K562 (cell line): ENCODE measurements at regions not wholly inside any gene's neighbourhood (a gene's known extent, or its start where the extent isn't known, plus 50 kb on each side); places are given as distances from the start of the nearest gene placed in this dataset.

Experiments
- ATAC-seq: fragments of 200-7000 bp; cut with Tn5 transposase; 3 replicates; pipeline ENCODE4 v1.9.1; 2020; ENCODE audit warnings: moderate library complexity
- BruUV-seq: library from RNA; stranded (reverse); fragments of 400-500 nt; replicated peaks from 2 replicates; lab custom pipeline; 2021; lab: Mats Ljungman, UMichigan
- CTCF ChIA-PET: fragments of 300-600 bp; formaldehyde crosslinking; extraction: SDS; loops from one replicate; lab custom pipeline; 2021; ENCODE audit warnings: low intra/inter-chr PET ratio; lab: Yijun Ruan, JAX
- POLR2A ChIA-PET: fragments of 300-600, 350-650 bp; sonication (Branson Sonifier 250); formaldehyde crosslinking; extraction: SDS; loops from one replicate; lab custom pipeline; 2021; ENCODE audit warnings: antibody characterized with exemption, inconsistent platforms; lab: Yijun Ruan, JAX
- DNase-seq, 4 experiments: peaks; one replicate each; pipeline versions ENCODE4 v3.0.0 to v3.0.0-alpha.2; 2011 to 2018; ENCODE audit warnings: low spot score in 3 of 4, mixed read lengths in 3 of 4; ENCODE audit errors: extremely low read depth in 1 of 4
- FAIRE-seq: peaks from 2 replicates; lab custom pipeline; 2011; peaks lifted over from hg19 to GRCh38; lab: Jason Lieb, UNC
- H2AFZ ChIP-seq: 2 replicates; pipeline ENCODE4 v1.6.0; 2011; ENCODE audit warnings: low read depth, low read length, control low read depth, inconsistent platforms
- H3K27ac ChIP-seq: fragments of 200-600 bp; 3 replicates; pipeline ENCODE4 v1.8.0; 2011; ENCODE audit warnings: low read depth, mild to moderate bottlenecking, control low read depth, inconsistent platforms, low read length, moderate library complexity, mixed read lengths; ENCODE audit errors: extremely low read depth
- H3K27me3 ChIP-seq, 2 experiments: fragments of 300-600 bp in 1 of 2; 2 replicates in 1 of 2; 3 replicates in 1 of 2; pipeline versions ENCODE4 v1.6.0 to v1.8.0; 2011; ENCODE audit warnings: inconsistent platforms in 2 of 2, low read length in 2 of 2, mild to moderate bottlenecking in 1 of 2, mixed read lengths in 1 of 2, moderate library complexity in 1 of 2; ENCODE audit not compliant: control insufficient read depth in 2 of 2, insufficient read depth in 2 of 2
- H3K36me3 ChIP-seq: fragments of 300-600 bp; 3 replicates; pipeline ENCODE4 v1.8.0; 2011; ENCODE audit warnings: mild to moderate bottlenecking, low read length, inconsistent platforms; ENCODE audit not compliant: control insufficient read depth, insufficient read depth
- H3K4me1 ChIP-seq, 2 experiments: fragments of 200-600 bp in 1 of 2; replicated peaks in 1 of 2; 2 replicates in 1 of 2; 3 replicates in 1 of 2; pipeline versions ENCODE4 v1.5.1 to v1.8.0; 2011; ENCODE audit warnings: inconsistent platforms in 2 of 2, low read length in 2 of 2, mild to moderate bottlenecking in 1 of 2, mixed read lengths in 1 of 2, moderate library complexity in 1 of 2; ENCODE audit not compliant: control insufficient read depth in 2 of 2, insufficient read depth in 2 of 2
- H3K4me2 ChIP-seq: 2 replicates; pipeline ENCODE4 v1.6.1; 2011; ENCODE audit warnings: low read length, control low read depth, inconsistent platforms, mixed read lengths; ENCODE audit not compliant: insufficient read depth
- H3K4me3 ChIP-seq: fragments of 200-600 bp; sonication (generic), shearing (Covaris generic); 2 replicates; pipeline ENCODE4 v1.5.1; 2016; ENCODE audit warnings: control low read depth, inconsistent platforms
- H3K79me2 ChIP-seq: fragments of 200-600 bp; 3 replicates; pipeline ENCODE4 v1.8.0; 2011; ENCODE audit warnings: low read length, inconsistent platforms; ENCODE audit not compliant: control insufficient read depth, insufficient read depth
- H3K9ac ChIP-seq, 2 experiments: 2 replicates each; pipeline versions ENCODE4 v1.6.0 to v1.6.1; 2011; ENCODE audit warnings: low read depth in 2 of 2, low read length in 2 of 2, control low read depth in 1 of 2, inconsistent platforms in 1 of 2, mild to moderate bottlenecking in 1 of 2, mixed read lengths in 1 of 2; ENCODE audit not compliant: insufficient read depth in 1 of 2
- H3K9me1 ChIP-seq: one replicate; pipeline ENCODE4 v1.6.0; 2011; ENCODE audit warnings: inconsistent platforms, mild to moderate bottlenecking, low read length, moderate library complexity; ENCODE audit not compliant: control insufficient read depth, insufficient read depth
- H3K9me3 ChIP-seq: replicated peaks from 2 replicates; pipeline ENCODE4 v1.5.1; 2011; ENCODE audit warnings: low read depth, low read length, inconsistent platforms; ENCODE audit not compliant: control insufficient read depth, insufficient read depth
- H4K20me1 ChIP-seq: replicated peaks from 2 replicates; pipeline ENCODE4 v1.6.1; 2011; ENCODE audit warnings: low read length, inconsistent platforms, mixed read lengths; ENCODE audit not compliant: control insufficient read depth, insufficient read depth
- BHLHE40 ChIP-seq: IDR thresholded peaks from 2 replicates; pipeline ENCODE4 v1.6.1; 2011; ENCODE audit warnings: low read length, improper control_type of control experiment
- DNMT1 ChIP-seq: fragments of 450-650 bp; IDR thresholded peaks from 2 replicates; pipeline ENCODE4 v1.6.1; 2016; ENCODE audit warnings: antibody characterized with exemption, mild to moderate bottlenecking
- E2F6 ChIP-seq, 2 experiments: IDR thresholded peaks; 2 replicates each; pipeline ENCODE4 v1.6.1; 2011; ENCODE audit warnings: borderline replicate concordance in 1 of 2, control low read depth in 1 of 2, low read depth in 1 of 2, low read length in 1 of 2, mild to moderate bottlenecking in 1 of 2, mixed read lengths in 1 of 2, moderate library complexity in 1 of 2; ENCODE audit not compliant: insufficient read depth in 1 of 2, insufficient read length in 1 of 2, poor library complexity in 1 of 2, severe bottlenecking in 1 of 2; ENCODE audit errors: extremely low read depth in 1 of 2
- EP300 ChIP-seq: IDR thresholded peaks from 2 replicates; pipeline ENCODE4 v1.6.1; 2012; ENCODE audit warnings: low read length, improper control_type of control experiment
- PHF8 ChIP-seq: fragments of 200-600 bp; sonication (generic); IDR thresholded peaks from 2 replicates; pipeline ENCODE4 v1.6.1; 2012; ENCODE audit warnings: mixed run types, mild to moderate bottlenecking, inconsistent platforms, low read length, moderate library complexity, borderline replicate concordance
- RBM25 ChIP-seq: fragments of 200-400 bp; formaldehyde crosslinking; IDR thresholded peaks from 2 replicates; pipeline ENCODE4 v1.6.1; 2018; ENCODE audit warnings: low read length, low read depth, moderate library complexity; ENCODE audit not compliant: severe bottlenecking
- RBM34 ChIP-seq: fragments of 200-400 bp; formaldehyde crosslinking; IDR thresholded peaks from 2 replicates; pipeline ENCODE4 v1.6.1; 2018; ENCODE audit warnings: low read length, borderline replicate concordance; ENCODE audit not compliant: insufficient read depth
- RFX7 ChIP-seq: fragments of 250-450 bp; sonication (Bioruptor Pico); IDR thresholded peaks from 2 replicates; pipeline ENCODE4 v1.5.1; 2021; ENCODE audit warnings: mild to moderate bottlenecking
- SIN3B ChIP-seq: fragments of 450-650 bp; IDR thresholded peaks from 2 replicates; pipeline ENCODE4 v1.6.1; 2017; ENCODE audit warnings: low read depth, mild to moderate bottlenecking, moderate library complexity
- TEAD1 ChIP-seq, 2 experiments: fragments of 450-650 bp in 1 of 2; sonication (generic) in 1 of 2; formaldehyde crosslinking; IDR thresholded peaks; 2 replicates each; pipeline versions ENCODE4 v1.4.0 to v1.8.0; 2020 to 2022; ENCODE audit warnings: mild to moderate bottlenecking in 2 of 2, missing genetic modification reagents in 1 of 2
- XRCC5 ChIP-seq: fragments of 200-400 bp; formaldehyde crosslinking; IDR thresholded peaks from 2 replicates; pipeline ENCODE4 v1.6.1; 2017; ENCODE audit warnings: low read depth, mild to moderate bottlenecking, low read length
- ZNF253 ChIP-seq: fragments of 250-450 bp; sonication (Bioruptor Pico); conservative IDR thresholded peaks from 2 replicates; pipeline ENCODE4 v1.6.1; 2021; ENCODE audit warnings: mild to moderate bottlenecking
- ZNF280A ChIP-seq: fragments of 450-650 bp; IDR thresholded peaks from 2 replicates; pipeline ENCODE4 v1.6.1; 2018; ENCODE audit warnings: mild to moderate bottlenecking, low read depth; ENCODE audit not compliant: partially characterized antibody
- ZNF444 ChIP-seq: fragments of 250-450 bp; sonication (Bioruptor Pico); IDR thresholded peaks from 2 replicates; pipeline ENCODE4 v1.4.0; 2020; ENCODE audit warnings: mild to moderate bottlenecking, moderate library complexity
- WGBS: fragments of 100-300 bp; shearing (Covaris generic); methylation state at CpG from one replicate; pipeline ENCODE4 v1.1.6; 2016; ENCODE audit warnings: low coverage, mixed read lengths; ENCODE audit not compliant: insufficient coverage; ENCODE audit errors: missing lambda C conversion rate; 5-methylcytosine and 5-hydroxymethylcytosine counted together
- in situ Hi-C: fragments of 300-500 bp; cut with MboI; formaldehyde crosslinking; loops from 4 replicates; pipeline ENCODE4 v1.15.0; 2018; ENCODE audit warnings: inconsistent platforms, mixed read lengths
- intact Hi-C: fragments of 100-400 bp; cut with micrococcal nuclease; formaldehyde crosslinking; loops from 2 replicates; pipeline ENCODE4 v1.14.2; 2022

- no peak overlapping the region for H3K9ac ChIP-seq
- no peaks in the 10 kb centered on the region for H3K4me1 ChIP-seq
- WGBS = 0% methylated on average over 2 of the region's 2 CpGs
- ATAC-seq = no peak
- H2AFZ ChIP-seq = no peak overlapping the region
- no peaks in the 10 kb centered on the region for H3K36me3 ChIP-seq
- H3K27ac ChIP-seq = no peak overlapping the region
- no peak for FAIRE-seq
- no peak for DNase-seq
- POLR2A ChIA-PET = no interaction called here
- no peaks in the 10 kb centered on the region for H3K9me1 ChIP-seq
- intact Hi-C loops (no loop called here), in situ Hi-C loops (no loop called here)
- no peaks in the 10 kb centered on the region for H3K79me2 ChIP-seq
- no peak overlapping the region for H3K4me2 ChIP-seq
- H3K27me3 ChIP-seq = no peaks in the 10 kb centered on the region; a peak in 1 of 5 replicates
- CTCF ChIA-PET = no interaction called here
- BruUV-seq = no TSS peak
- H4K20me1 ChIP-seq = no peaks in the 10 kb centered on the region
- H3K4me3 ChIP-seq = no peak overlapping the region
- no peaks in the 10 kb centered on the region for H3K9me3 ChIP-seq
- TF ChIP-seq XRCC5 = no peak
- no peak for TF ChIP-seq SIN3B
- no peak for TF ChIP-seq ZNF253
- no peak for TF ChIP-seq PHF8
- TF ChIP-seq RFX7 (CRISPR knock-in tag) = no peak
- TF ChIP-seq TEAD1 (CRISPR knock-in tag; IDR thresholded peaks at IDR 0.05) = no peak
- TF ChIP-seq ZNF280A = no peak
- TF ChIP-seq RBM34 = no peak
- no peak for TF ChIP-seq EP300
- no peak for TF ChIP-seq DNMT1
- TF ChIP-seq RBM25 = no peak
- TF ChIP-seq BHLHE40 = no peak
- no peak for TF ChIP-seq ZNF444 (CRISPR knock-in tag)
- TF ChIP-seq E2F6 (IDR thresholded peaks at IDR 0.05; ENCODE audit: borderline replicate concordance in 1 of 2, extremely low read depth in 1 of 2, insufficient read depth in 1 of 2, insufficient read length in 1 of 2, low read depth in 1 of 2, low read length in 1 of 2, poor library complexity in 1 of 2, severe bottlenecking in 1 of 2) = no peak
Observed at GRCh38 chr22:47236161-47236560, 473.7 kb downstream of the TBC1D22A start.
